ENCODE measurements at regions not wholly inside any gene's neighbourhood (a gene's known extent, or its start where the extent isn't known, plus 50 kb on each side); places are given as distances from the start of the nearest gene placed in this dataset.
"Not testable (repeated sequence)": the region's sequence is repeated elsewhere in the genome, so short reads cannot be mapped to it uniquely, and the experiment has no call there.

- no peaks in the 10 kb centered on the region for H3K36me3 ChIP-seq (ENCODE audit: insufficient read depth, low read length, poor library complexity, severe bottlenecking)
- H3K4me3 ChIP-seq (ENCODE audit: low read depth, low read length, poor library complexity, severe bottlenecking): no peak overlapping the region
- ChIA-PET CTCF (no interaction called here), POLR2A (ENCODE audit: low non-redundant PET) (no interaction called here)
- no peak for DNase-seq (ENCODE audit: low spot score)
- TF ChIP-seq CTCF (conservative IDR thresholded peaks at IDR 0.05; ENCODE audit: low read depth, low read length) (no peak), EZH2 (IDR thresholded peaks at IDR 0.05; ENCODE audit: borderline replicate concordance, low read depth, low read length, poor library complexity, severe bottlenecking) (no peak)
- intact Hi-C loops (cut with micrococcal nuclease; ENCODE audit: unreplicated experiment): no loop called here
- H3K4me1 ChIP-seq (ENCODE audit: insufficient read depth, low read length, poor library complexity, severe bottlenecking): no peaks in the 10 kb centered on the region
- no TSS peak for BruUV-seq (replicated peaks)
- H3K9me3 ChIP-seq (ENCODE audit: low read depth, low read length, poor library complexity, severe bottlenecking): no peaks in the 10 kb centered on the region
- peaks cover 27% of the 10 kb centered on the region for H3K27me3 ChIP-seq (replicated peaks; ENCODE audit: insufficient read depth, low read depth, low read length, poor library complexity)
- H3K27ac ChIP-seq (ENCODE audit: low read depth, low read length, poor library complexity, severe bottlenecking): no peak overlapping the region
Observed at GRCh38 chr10:120209124-120209762, 247.8 kb upstream of the PLPP4 start.

- CTCF ChIA-PET: no interaction called here
Observed at GRCh38 chr10:120212275-120212674, 244.8 kb upstream of the PLPP4 start.

GRCh38 chr10:120213283-120213682 lies 243.7 kb upstream of the PLPP4 start:
- H3K4me3 ChIP-seq (ENCODE audit: low read depth, low read length, poor library complexity, severe bottlenecking); H3K27ac ChIP-seq (ENCODE audit: low read depth, low read length, poor library complexity, severe bottlenecking); POLR2A ChIA-PET (ENCODE audit: low non-redundant PET); BruUV-seq (replicated peaks); H3K36me3 ChIP-seq (ENCODE audit: insufficient read depth, low read length, poor library complexity, severe bottlenecking); DNase-seq (ENCODE audit: low spot score); intact Hi-C loops (cut with micrococcal nuclease; ENCODE audit: unreplicated experiment); H3K4me1 ChIP-seq (ENCODE audit: insufficient read depth, low read length, poor library complexity, severe bottlenecking); CTCF ChIA-PET; H3K9me3 ChIP-seq (ENCODE audit: low read depth, low read length, poor library complexity, severe bottlenecking): not testable (repeated sequence)
- peaks cover 22% of the 10 kb centered on the region for H3K27me3 ChIP-seq (replicated peaks; ENCODE audit: insufficient read depth, low read depth, low read length, poor library complexity)

More at GRCh38 chr10:120212275-120212674, 244.8 kb upstream of the PLPP4 start:
- DNase-seq (ENCODE audit: low spot score): no peak
- H3K4me1 ChIP-seq (ENCODE audit: insufficient read depth, low read length, poor library complexity, severe bottlenecking): no peaks in the 10 kb centered on the region
- POLR2A ChIA-PET (ENCODE audit: low non-redundant PET): no interaction called here
- H3K4me3 ChIP-seq (ENCODE audit: low read depth, low read length, poor library complexity, severe bottlenecking): no peak overlapping the region
- intact Hi-C loops (cut with micrococcal nuclease; ENCODE audit: unreplicated experiment): no loop called here
- H3K9me3 ChIP-seq (ENCODE audit: low read depth, low read length, poor library complexity, severe bottlenecking): no peaks in the 10 kb centered on the region
- no TSS peak for BruUV-seq (replicated peaks)
- no peaks in the 10 kb centered on the region for H3K36me3 ChIP-seq (ENCODE audit: insufficient read depth, low read length, poor library complexity, severe bottlenecking)
- peaks cover 22% of the 10 kb centered on the region for H3K27me3 ChIP-seq (replicated peaks; ENCODE audit: insufficient read depth, low read depth, low read length, poor library complexity)
- H3K27ac ChIP-seq (ENCODE audit: low read depth, low read length, poor library complexity, severe bottlenecking): no peak overlapping the region
- TF ChIP-seq EZH2 (IDR thresholded peaks at IDR 0.05; ENCODE audit: borderline replicate concordance, low read depth, low read length, poor library complexity, severe bottlenecking) (no peak), CTCF (conservative IDR thresholded peaks at IDR 0.05; ENCODE audit: low read depth, low read length) (no peak)

GRCh38 chr10:120217736-120218135 lies 239.3 kb upstream of the PLPP4 start:
- Histone ChIP-seq H3K36me3 (ENCODE audit: insufficient read depth, low read length, poor library complexity, severe bottlenecking) (no peaks in the 10 kb centered on the region), H3K4me3 (ENCODE audit: low read depth, low read length, poor library complexity, severe bottlenecking) (no peak overlapping the region), H3K9me3 (ENCODE audit: low read depth, low read length, poor library complexity, severe bottlenecking) (no peaks in the 10 kb centered on the region), H3K4me1 (ENCODE audit: insufficient read depth, low read length, poor library complexity, severe bottlenecking) (no peaks in the 10 kb centered on the region), H3K27ac (ENCODE audit: low read depth, low read length, poor library complexity, severe bottlenecking) (no peak overlapping the region), H3K27me3 (replicated peaks; ENCODE audit: insufficient read depth, low read depth, low read length, poor library complexity) (peaks cover 6% of the 10 kb centered on the region)
- no TSS peak for BruUV-seq (replicated peaks)
- ChIA-PET POLR2A (ENCODE audit: low non-redundant PET) (no interaction called here), CTCF (no interaction called here)
- intact Hi-C loops (cut with micrococcal nuclease; ENCODE audit: unreplicated experiment): no loop called here
- no peak for DNase-seq (ENCODE audit: low spot score)
- TF ChIP-seq CTCF (conservative IDR thresholded peaks at IDR 0.05; ENCODE audit: low read depth, low read length): no peak
